H1 (cell line): ENCODE measurements at regions not wholly inside any gene's neighbourhood (a gene's known extent, or its start where the extent isn't known, plus 50 kb on each side); places are given as distances from the start of the nearest gene placed in this dataset.

ENCODE experiments used
- CTCF ChIA-PET: fragments of 300-600 bp; sonication (Branson Sonifier 250); formaldehyde crosslinking; loops from one replicate; lab custom pipeline; 2021; ENCODE audit not compliant: partially characterized antibody; lab: Charles Lee
- POLR2A ChIA-PET: fragments of 300-600 bp; sonication (Branson Sonifier 250); formaldehyde crosslinking; loops from one replicate; lab custom pipeline; 2021; ENCODE audit warnings: inconsistent platforms; ENCODE audit not compliant: partially characterized antibody; lab: Charles Lee
- DNase-seq, 2 experiments: peaks; one replicate each; pipeline versions ENCODE4 v3.0.0 to v3.0.0-alpha.2; 2010 to 2022; ENCODE audit warnings: low spot score in 2 of 2, low read depth in 1 of 2, mixed read lengths in 1 of 2
- FAIRE-seq: peaks from 2 replicates; lab custom pipeline; 2011; peaks lifted over from hg19 to GRCh38; lab: Jason Lieb, UNC
- H2AFZ ChIP-seq: 2 replicates; pipeline ENCODE4 v1.8.1; 2012; ENCODE audit warnings: low read length, inconsistent platforms
- H2AK5ac ChIP-seq: 2 replicates; pipeline ENCODE4 v1.6.1; 2013; ENCODE audit warnings: low read depth, low read length
- H2BK120ac ChIP-seq: replicated peaks from 2 replicates; pipeline ENCODE3; 2013; ENCODE audit warnings: low read depth, low read length, inconsistent platforms
- H2BK12ac ChIP-seq: 2 replicates; pipeline ENCODE4 v1.6.1; 2013; ENCODE audit warnings: low read depth, low read length
- H2BK15ac ChIP-seq: 2 replicates; pipeline ENCODE4 v1.6.1; 2013; ENCODE audit warnings: low read length
- H2BK20ac ChIP-seq: 2 replicates; pipeline ENCODE4 v1.6.1; 2013; ENCODE audit warnings: low read length
- H2BK5ac ChIP-seq: 2 replicates; pipeline ENCODE4 v1.6.1; 2013; ENCODE audit warnings: low read depth, low read length
- H3K14ac ChIP-seq: 2 replicates; pipeline ENCODE4 v1.6.1; 2013; ENCODE audit warnings: inconsistent platforms; ENCODE audit not compliant: insufficient read length
- H3K18ac ChIP-seq: 2 replicates; pipeline ENCODE4 v1.6.1; 2013; ENCODE audit warnings: low read length; ENCODE audit errors: extremely low read depth
- H3K23ac ChIP-seq: 2 replicates; pipeline ENCODE4 v1.6.1; 2013; ENCODE audit warnings: inconsistent platforms; ENCODE audit not compliant: insufficient read length
- H3K23me2 ChIP-seq: 2 replicates; pipeline ENCODE4 v1.6.1; 2013; ENCODE audit warnings: low read depth, low read length
- H3K27ac ChIP-seq: 2 replicates; pipeline ENCODE4 v1.6.1; 2011; ENCODE audit warnings: low read depth, low read length, inconsistent platforms
- H3K27me3 ChIP-seq, 4 experiments: replicated peaks in 1 of 4; 1 replicate in 1 of 4; 2 replicates in 3 of 4; pipeline versions ENCODE4 v1.6.1 to v1.8.1; 2011 to 2013; ENCODE audit warnings: low read length in 3 of 4, mild to moderate bottlenecking in 3 of 4, inconsistent platforms in 2 of 4, mixed read lengths in 2 of 4, moderate library complexity in 1 of 4; ENCODE audit not compliant: control insufficient read depth in 3 of 4, insufficient read depth in 3 of 4; ENCODE audit errors: extremely low read depth in 1 of 4
- H3K36me3 ChIP-seq, 4 experiments: 2 replicates each; pipeline versions ENCODE4 v1.6.1 to v1.8.1; 2011 to 2013; ENCODE audit warnings: mild to moderate bottlenecking in 4 of 4, low read length in 3 of 4, moderate library complexity in 2 of 4, control low read depth in 1 of 4, inconsistent platforms in 1 of 4; ENCODE audit not compliant: insufficient read depth in 4 of 4, control insufficient read depth in 2 of 4
- H3K4ac ChIP-seq: replicated peaks from 2 replicates; pipeline ENCODE3; 2013; ENCODE audit warnings: low read length, low read depth, mixed read lengths, inconsistent platforms; ENCODE audit not compliant: insufficient read length
- H3K4me1 ChIP-seq, 4 experiments: replicated peaks in 1 of 4; 1 replicate in 1 of 4; 2 replicates in 3 of 4; pipeline versions ENCODE4 v1.6.1 to v1.8.1; 2011 to 2013; ENCODE audit warnings: low read length in 3 of 4, inconsistent platforms in 2 of 4, mixed read lengths in 1 of 4; ENCODE audit not compliant: insufficient read depth in 4 of 4, control insufficient read depth in 3 of 4
- H3K4me2 ChIP-seq, 2 experiments: 2 replicates each; pipeline versions ENCODE4 v1.6.1 to v1.8.1; 2011 to 2013; ENCODE audit warnings: low read depth in 2 of 2, low read length in 2 of 2, control low read depth in 1 of 2, inconsistent platforms in 1 of 2, mild to moderate bottlenecking in 1 of 2; ENCODE audit not compliant: insufficient read depth in 1 of 2
- H3K4me3 ChIP-seq, 4 experiments: fragments of 200-600, 300-600 bp in 1 of 4; sonication (generic), shearing (Covaris generic), sonication (Bioruptor Twin) in 1 of 4; 2 replicates each; pipeline versions ENCODE4 v1.5.1 to v1.8.1; 2011 to 2016; ENCODE audit warnings: low read length in 4 of 4, low read depth in 3 of 4, control low read depth in 2 of 4, inconsistent platforms in 2 of 4, mild to moderate bottlenecking in 2 of 4, mixed read lengths in 1 of 4, moderate library complexity in 1 of 4; ENCODE audit not compliant: insufficient read depth in 2 of 4; ENCODE audit errors: extremely low read depth in 1 of 4
- H3K56ac ChIP-seq: replicated peaks from 2 replicates; pipeline ENCODE3; 2013; ENCODE audit warnings: low read depth, mild to moderate bottlenecking, mixed read lengths, low read length, inconsistent platforms; ENCODE audit not compliant: insufficient read length
- H3K79me1 ChIP-seq: 2 replicates; pipeline ENCODE4 v1.6.1; 2013; ENCODE audit warnings: low read depth, low read length, control low read depth
- H3K79me2 ChIP-seq, 2 experiments: 2 replicates each; pipeline versions ENCODE4 v1.6.1 to v1.8.1; 2012 to 2013; ENCODE audit warnings: low read length in 2 of 2, mild to moderate bottlenecking in 2 of 2, inconsistent platforms in 1 of 2; ENCODE audit not compliant: insufficient read depth in 2 of 2, control insufficient read depth in 1 of 2
- H3K9ac ChIP-seq, 4 experiments: replicated peaks in 1 of 4; 1 replicate in 1 of 4; 2 replicates in 3 of 4; pipeline versions ENCODE4 v1.6.1 to v1.8.1; 2011 to 2013; ENCODE audit warnings: low read depth in 3 of 4, low read length in 3 of 4, control low read depth in 2 of 4, mild to moderate bottlenecking in 2 of 4, moderate library complexity in 2 of 4, inconsistent platforms in 1 of 4; ENCODE audit errors: extremely low read depth in 1 of 4
- H3K9me3 ChIP-seq, 2 experiments: 2 replicates each; pipeline versions ENCODE4 v1.6.1 to v1.8.1; 2012 to 2013; ENCODE audit warnings: mild to moderate bottlenecking in 2 of 2, moderate library complexity in 2 of 2, control low read depth in 1 of 2, inconsistent platforms in 1 of 2, low read depth in 1 of 2, low read length in 1 of 2, mixed read lengths in 1 of 2; ENCODE audit not compliant: insufficient read depth in 2 of 2
- H4K20me1 ChIP-seq, 2 experiments: replicated peaks in 1 of 2; 2 replicates each; pipeline versions ENCODE3 to v1.8.1; 2011 to 2013; ENCODE audit warnings: inconsistent platforms in 2 of 2, low read length in 2 of 2, mild to moderate bottlenecking in 1 of 2; ENCODE audit not compliant: insufficient read depth in 2 of 2, control insufficient read depth in 1 of 2
- H4K5ac ChIP-seq: 2 replicates; pipeline ENCODE4 v1.6.1; 2013; ENCODE audit warnings: low read length, low read depth, mixed read lengths, inconsistent platforms; ENCODE audit not compliant: insufficient read length
- H4K8ac ChIP-seq: 2 replicates; pipeline ENCODE4 v1.8.0; 2013; ENCODE audit warnings: mild to moderate bottlenecking, moderate library complexity, low read length, inconsistent platforms; ENCODE audit not compliant: insufficient read depth; ENCODE audit errors: extremely low read depth
- H4K91ac ChIP-seq: replicated peaks from 2 replicates; pipeline ENCODE3; 2013; ENCODE audit warnings: low read length, mixed read lengths, inconsistent platforms; ENCODE audit not compliant: insufficient read length
- ASH2L ChIP-seq: fragments of 200-600, 300-600 bp; sonication (generic); IDR thresholded peaks from one replicate; pipeline ENCODE4 v1.7.1; 2017; ENCODE audit warnings: low read length
- BCL11A ChIP-seq, 2 experiments: IDR thresholded peaks; one replicate each; pipeline ENCODE4 v1.6.1; 2011; ENCODE audit warnings: low read depth in 2 of 2, low read length in 2 of 2, mild to moderate bottlenecking in 2 of 2
- CEBPB ChIP-seq: IDR thresholded peaks from 2 replicates; pipeline ENCODE4 v1.6.1; 2012; ENCODE audit warnings: low read depth, low read length
- CTBP2 ChIP-seq: IDR thresholded peaks from 2 replicates; pipeline ENCODE4 v1.7.0; 2011; ENCODE audit warnings: borderline replicate concordance, mild to moderate bottlenecking, moderate library complexity, mixed read lengths, low read length; ENCODE audit not compliant: insufficient read depth, insufficient read length
- EGR1 ChIP-seq: IDR thresholded peaks from 2 replicates; pipeline ENCODE4 v1.6.1; 2011; ENCODE audit warnings: low read depth, low read length, borderline replicate concordance
- EZH2 ChIP-seq: fragments of 200-600 bp; sonication (generic); IDR thresholded peaks from 2 replicates; pipeline ENCODE4 v1.7.1; 2012; ENCODE audit warnings: low read depth, mild to moderate bottlenecking, moderate library complexity, low read length, inconsistent platforms; ENCODE audit not compliant: severe bottlenecking
- GTF2F1 ChIP-seq: IDR thresholded peaks from 2 replicates; pipeline ENCODE4 v1.6.1; 2012; ENCODE audit warnings: low read depth, low read length, improper control_type of control experiment, borderline replicate concordance
- KDM4A ChIP-seq: IDR thresholded peaks from one replicate; pipeline ENCODE4 v1.7.1; 2012; ENCODE audit warnings: low read depth, mild to moderate bottlenecking, moderate library complexity, low read length, inconsistent platforms; ENCODE audit not compliant: severe bottlenecking
- KDM5A ChIP-seq: fragments of 200-600 bp; IDR thresholded peaks from 2 replicates; pipeline ENCODE4 v1.7.1; 2012; ENCODE audit warnings: mild to moderate bottlenecking, low read length, inconsistent platforms, mixed read lengths
- MAX ChIP-seq: IDR thresholded peaks from 2 replicates; pipeline ENCODE4 v1.6.1; 2012; ENCODE audit warnings: inconsistent platforms
- POLR2A ChIP-seq, 2 experiments: IDR thresholded peaks; 1 replicate in 1 of 2; 2 replicates in 1 of 2; pipeline ENCODE4 v1.6.1; 2011; ENCODE audit warnings: low read depth in 2 of 2, low read length in 2 of 2, mild to moderate bottlenecking in 2 of 2; ENCODE audit errors: control extremely low read depth in 1 of 2
- SIN3A ChIP-seq, 2 experiments: IDR thresholded peaks in 1 of 2; conservative IDR thresholded peaks in 1 of 2; 2 replicates each; pipeline ENCODE4 v1.6.1; 2011 to 2012; ENCODE audit warnings: low read length in 2 of 2, improper control_type of control experiment in 1 of 2, low read depth in 1 of 2, mild to moderate bottlenecking in 1 of 2
- SIX5 ChIP-seq: IDR thresholded peaks from 2 replicates; pipeline ENCODE4 v1.6.1; 2011; ENCODE audit warnings: mild to moderate bottlenecking, low read depth, low read length
- SP4 ChIP-seq: IDR thresholded peaks from 2 replicates; pipeline ENCODE4 v1.6.1; 2012; ENCODE audit warnings: low read length, inconsistent platforms
- TAF1 ChIP-seq: IDR thresholded peaks from 2 replicates; pipeline ENCODE4 v1.6.1; 2011; ENCODE audit warnings: mild to moderate bottlenecking, low read depth, low read length
- TAF7 ChIP-seq: optimal IDR thresholded peaks from 2 replicates; pipeline ENCODE3; 2011; ENCODE audit warnings: low read depth, mild to moderate bottlenecking, inconsistent platforms, low read length, moderate library complexity, borderline replicate concordance
- WGBS, 2 experiments: shearing (Covaris generic) in 1 of 2; methylation state at CpG; one replicate each; pipeline versions ENCODE4 v1.1.6 to v1.1.7; 2013 to 2015; ENCODE audit warnings: low lambda C conversion rate in 2 of 2, mixed read lengths in 2 of 2, inconsistent platforms in 1 of 2, low coverage in 1 of 2, missing lambda C conversion rate in 1 of 2; ENCODE audit not compliant: insufficient replicate concordance in 2 of 2, insufficient coverage in 1 of 2, insufficient read length in 1 of 2; ENCODE audit errors: extremely low coverage in 1 of 2, missing lambda C conversion rate in 1 of 2; 5-methylcytosine and 5-hydroxymethylcytosine counted together

- Histone ChIP-seq H3K4me3 (no peak overlapping the region), H2BK12ac (no peak overlapping the region), H4K5ac (no peak overlapping the region), H3K79me2 (no peaks in the 10 kb centered on the region), H3K36me3 (no peaks in the 10 kb centered on the region), H3K9ac (no peak overlapping the region), H4K91ac (no peak overlapping the region), H3K9me3 (no peaks in the 10 kb centered on the region; a peak in 1 of 4 replicates), H4K8ac (no peak overlapping the region), H2BK15ac (no peak overlapping the region), H3K4ac (no peak overlapping the region), H4K20me1 (no peaks in the 10 kb centered on the region), H3K23ac (no peak overlapping the region), H3K4me2 (no peak overlapping the region), H3K4me1 (no peaks in the 10 kb centered on the region; a peak in 2 of 7 replicates), H2BK120ac (no peak overlapping the region), H3K56ac (no peak overlapping the region), H2AK5ac (no peak overlapping the region), H2BK20ac (no peak overlapping the region), H3K27ac (no peak overlapping the region), H3K27me3 (no peaks in the 10 kb centered on the region), H2BK5ac (no peak overlapping the region), H3K23me2 (no peaks in the 10 kb centered on the region), H3K18ac (no peak overlapping the region), H3K14ac (no peak overlapping the region), H2AFZ (no peak overlapping the region), H3K79me1 (no peaks in the 10 kb centered on the region)
- ChIA-PET POLR2A (no interaction called here), CTCF (interaction anchor here (0.8 to 1.5 kb wide), 2 partner anchors 11 to 110 kb away, joined by 3 read pairs; no protein-coding TSS in a partner anchor)
- DNase-seq: no peak
- WGBS, 2 experiments: 91% methylated on average over 13 of the region's 13 CpGs; no CpG with 5 or more reads in 1 of the 2 experiments
- no peak for FAIRE-seq
- TF ChIP-seq KDM5A (no peak), ASH2L (no peak), BCL11A (IDR thresholded peaks at IDR 0.05; ENCODE audit: low read depth in 2 of 2, low read length in 2 of 2) (no peak), EZH2 (no peak), MAX (no peak), SIN3A (conservative IDR thresholded peaks at IDR 0.05 in 1 of 2, IDR thresholded peaks at IDR 0.05 in 1 of 2; ENCODE audit: low read depth in 1 of 2, low read length in 2 of 2) (no peak), KDM4A (no peak), SIX5 (no peak), TAF7 (no peak), SP4 (no peak), CTBP2 (no peak), GTF2F1 (no peak), EGR1 (no peak), TAF1 (no peak), CEBPB (no peak), POLR2A (IDR thresholded peaks at IDR 0.05; ENCODE audit: control extremely low read depth in 1 of 2, low read depth in 2 of 2, low read length in 2 of 2) (no peak)
Observed at GRCh38 chr11:103773537-103773936, 262.9 kb upstream of the DDI1 start.
